ENCODE measurements at regions not wholly inside any gene's neighbourhood (a gene's known extent, or its start where the extent isn't known, plus 50 kb on each side); places are given as distances from the start of the nearest gene placed in this dataset.

GRCh38 chr1:4087530-4088420 is 187.7 kb upstream of the C1orf174 start:
- DNase-seq (ENCODE audit: low read depth) = no peak

- DNase-seq (ENCODE audit: low read depth) = no peak
Observed at GRCh38 chr1:4088676-4089075, 188.6 kb upstream of the C1orf174 start.

GRCh38 chr1:4089421-4090175 is 189.5 kb upstream of the C1orf174 start:
- DNase-seq (ENCODE audit: low read depth) = no peak

- no peak for DNase-seq (ENCODE audit: low read depth)
Observed at GRCh38 chr1:4090556-4090955, 190.5 kb upstream of the C1orf174 start.

- no peak for DNase-seq (ENCODE audit: low read depth)
Observed at GRCh38 chr1:4090976-4091660, 191.0 kb upstream of the C1orf174 start.

- no peak for DNase-seq (ENCODE audit: low read depth)
Observed at GRCh38 chr1:4091996-4092395, 191.9 kb upstream of the C1orf174 start.

- DNase-seq (ENCODE audit: low read depth) = no peak
Observed at GRCh38 chr1:4093856-4094565, 193.9 kb upstream of the C1orf174 start.

- DNase-seq (ENCODE audit: low read depth) = no peak
Observed at GRCh38 chr1:4095433-4095971, 195.4 kb upstream of the C1orf174 start.

- DNase-seq (ENCODE audit: low read depth) = no peak
Observed at GRCh38 chr1:4101459-4102161, 201.5 kb upstream of the C1orf174 start.

GRCh38 chr1:4105300-4105880 is 205.3 kb upstream of the C1orf174 start:
- DNase-seq (ENCODE audit: low read depth) = no peak

GRCh38 chr1:4106731-4107130 is 206.7 kb upstream of the C1orf174 start:
- no peak for DNase-seq (ENCODE audit: low read depth)

GRCh38 chr1:4107291-4107690 is 207.2 kb upstream of the C1orf174 start:
- DNase-seq (ENCODE audit: low read depth) = no peak

- no peak for DNase-seq (ENCODE audit: low read depth)
Observed at GRCh38 chr1:4108331-4108730, 208.3 kb upstream of the C1orf174 start.

GRCh38 chr1:4108758-4109627 is 208.9 kb upstream of the C1orf174 start:
- no peak for DNase-seq (ENCODE audit: low read depth)

GRCh38 chr1:4109628-4109940 is 209.5 kb upstream of the C1orf174 start:
- DNase-seq (ENCODE audit: low read depth) = no peak

GRCh38 chr1:4110888-4111287 is 210.8 kb upstream of the C1orf174 start:
- DNase-seq (ENCODE audit: low read depth) = no peak

- no peak for DNase-seq (ENCODE audit: low read depth)
Observed at GRCh38 chr1:4113897-4114296, 213.8 kb upstream of the C1orf174 start.

- DNase-seq (ENCODE audit: low read depth) = no peak
Observed at GRCh38 chr1:4115191-4115900, 215.3 kb upstream of the C1orf174 start.

Data from myocyte (in vitro differentiated cells).